Head of caudate nucleus (tissue), 42 donors: ENCODE measurements at regions not wholly inside any gene's neighbourhood (a gene's known extent, or its start where the extent isn't known, plus 50 kb on each side); places are given as distances from the start of the nearest gene placed in this dataset.
"Not testable (repeated sequence)": the region's sequence is repeated elsewhere in the genome, so short reads cannot be mapped to it uniquely, and the experiment has no call there.

ENCODE experiments used
- DNase-seq, 42 donors: peaks; one replicate each; pipeline versions ENCODE4 v3.0.0 to v3.0.0-alpha.2; 2020 to 2021; ENCODE audit warnings: mixed read lengths in 7 of 42
- intact Hi-C: fragments of 100-400 bp; cut with DNase I; formaldehyde crosslinking; loops from one replicate; pipeline ENCODE4 v1.15.0; 2022

DNA sequence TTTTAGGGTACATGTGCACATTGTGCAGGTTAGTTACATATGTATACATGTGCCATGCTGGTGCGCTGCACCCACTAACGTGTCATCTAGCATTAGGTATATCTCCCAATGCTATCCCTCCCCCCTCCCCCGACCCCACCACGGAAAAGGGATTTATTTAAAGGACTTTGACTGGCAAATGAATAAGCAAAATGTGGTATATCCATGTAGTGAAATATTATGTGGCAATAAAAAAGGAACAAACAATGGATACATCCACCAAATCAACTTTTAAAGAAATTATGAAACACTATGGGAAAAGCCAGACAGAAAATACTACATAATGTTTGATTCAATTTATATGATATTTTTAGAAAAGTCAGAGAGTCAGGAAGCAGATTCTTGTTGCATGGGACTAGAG is 156.5 kb downstream of the TTC8 start:
- intact Hi-C loops, DNase-seq: not testable (repeated sequence)

DNA sequence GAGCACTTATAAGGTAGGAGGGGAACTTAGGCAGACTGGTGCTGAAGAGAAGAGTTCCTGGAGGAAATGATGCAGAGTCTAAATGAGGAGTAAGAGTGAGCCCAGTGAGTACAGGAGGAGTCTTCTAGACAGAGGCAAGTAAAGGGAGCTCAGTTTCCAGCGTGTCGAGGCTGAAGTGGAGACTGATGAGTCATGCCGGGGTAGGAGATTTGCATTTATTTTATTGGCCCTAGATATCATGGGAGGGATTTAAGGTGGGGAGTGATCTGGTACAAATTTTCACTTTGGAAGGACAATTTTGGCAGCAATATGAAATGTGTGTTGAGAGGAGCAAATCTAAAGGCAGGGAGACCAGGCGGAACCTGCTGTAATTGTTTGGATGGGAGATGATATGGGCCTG is 157.5 kb downstream of the TTC8 start:
- intact Hi-C loops, result no loop called here

DNA sequence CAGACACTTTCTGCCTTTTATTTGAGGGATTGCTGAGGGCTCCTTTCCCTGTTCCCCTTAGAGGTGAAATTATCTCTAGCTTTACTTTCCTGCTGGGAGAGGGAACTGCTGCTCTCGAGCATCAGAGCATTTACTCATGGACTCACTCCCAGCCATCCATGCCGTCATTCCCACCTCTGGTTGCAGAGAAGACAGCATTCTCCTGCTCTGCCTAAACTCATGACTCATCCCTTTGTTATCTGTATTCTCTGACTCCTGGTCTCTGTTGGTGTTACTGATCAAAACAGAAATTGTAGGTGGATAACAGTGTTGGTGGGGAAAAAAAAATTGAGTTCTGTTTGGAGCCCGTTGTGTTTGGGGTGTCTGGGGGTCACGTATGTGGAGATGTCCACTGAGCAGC is 159.3 kb downstream of the TTC8 start:
- intact Hi-C loops, result no loop called here
- DNase-seq, result peak in 15 of 42 donors; percentile 2 to 61 (median 22)

More for the DNA sequence above, 157.5 kb downstream of the TTC8 start:
- DNase-seq, result no peak

DNA sequence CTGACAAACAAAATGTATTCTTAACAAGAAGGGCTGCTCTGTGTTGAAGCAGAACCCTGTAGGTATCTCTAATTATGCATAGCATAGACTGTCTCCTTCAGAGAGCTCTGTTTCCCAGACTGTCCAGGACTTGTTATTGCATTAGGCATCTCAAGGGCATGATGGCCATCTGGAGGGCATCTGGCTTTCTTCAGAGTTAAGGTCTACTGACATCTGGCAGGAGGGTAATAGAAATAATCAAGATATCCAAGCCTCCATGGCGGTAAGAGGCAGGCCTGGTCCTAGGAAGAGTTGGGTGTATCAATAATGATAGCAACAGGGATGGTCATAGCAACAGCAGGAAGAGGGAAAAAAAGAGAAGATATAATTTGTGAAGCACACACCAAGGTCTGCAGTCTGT is 161.2 kb downstream of the TTC8 start:
- DNase-seq, result no peak
- intact Hi-C loops, result no loop called here

DNA sequence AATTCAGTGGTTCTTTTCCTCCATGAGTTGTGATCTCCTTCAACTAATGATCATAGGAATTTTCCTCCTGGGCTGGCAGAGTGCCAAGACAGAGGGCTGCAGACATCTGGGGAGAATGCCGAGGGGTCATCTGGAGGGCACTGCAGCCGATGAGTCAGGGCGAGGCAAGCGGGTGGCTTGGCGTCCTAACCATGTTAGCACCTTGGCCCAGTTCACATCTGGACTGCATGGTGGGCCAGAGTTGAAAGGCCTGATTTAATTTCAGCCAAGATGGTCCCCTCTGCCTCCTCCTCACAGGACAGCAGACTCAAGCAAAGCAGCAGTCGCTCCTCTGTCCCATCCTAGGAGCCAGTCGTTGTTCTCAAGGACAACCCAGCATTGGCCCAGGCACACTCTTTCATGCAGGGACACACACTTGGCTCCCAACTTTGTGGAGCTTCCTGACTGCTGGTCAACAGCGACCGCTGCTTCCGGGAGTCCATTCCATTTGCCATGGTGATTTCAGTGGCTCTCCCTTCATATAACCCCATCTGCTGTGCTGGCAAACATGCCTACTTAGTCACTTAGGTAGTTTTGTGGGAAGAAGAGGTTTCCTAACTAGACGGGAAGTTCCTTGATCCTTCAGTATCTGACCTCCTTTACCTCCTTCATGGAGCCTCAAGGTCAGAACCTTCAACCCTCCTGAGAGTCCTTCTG is 161.8 kb downstream of the TTC8 start:
- intact Hi-C loops, result no loop called here
- no peak for DNase-seq

DNA sequence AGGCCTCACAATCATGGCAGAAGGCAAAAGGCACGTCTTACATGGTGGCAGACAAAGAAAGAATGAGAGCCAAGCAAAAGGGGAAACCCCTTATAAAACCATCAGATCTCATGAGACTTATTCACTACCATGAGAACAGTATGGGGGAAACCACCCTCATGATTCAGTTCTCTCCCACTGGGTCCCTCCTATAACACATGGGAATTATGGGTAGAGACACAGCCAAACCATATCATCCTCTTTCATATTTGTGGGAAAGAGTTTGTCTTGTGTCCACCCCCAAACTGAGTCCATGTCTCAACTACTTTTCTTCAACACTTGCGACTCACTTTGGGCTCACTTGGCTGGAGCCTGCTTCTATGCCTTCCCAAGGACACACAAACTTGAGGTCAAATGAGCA is 162.5 kb downstream of the TTC8 start:
- intact Hi-C loops, DNase-seq: not testable (repeated sequence)

DNA sequence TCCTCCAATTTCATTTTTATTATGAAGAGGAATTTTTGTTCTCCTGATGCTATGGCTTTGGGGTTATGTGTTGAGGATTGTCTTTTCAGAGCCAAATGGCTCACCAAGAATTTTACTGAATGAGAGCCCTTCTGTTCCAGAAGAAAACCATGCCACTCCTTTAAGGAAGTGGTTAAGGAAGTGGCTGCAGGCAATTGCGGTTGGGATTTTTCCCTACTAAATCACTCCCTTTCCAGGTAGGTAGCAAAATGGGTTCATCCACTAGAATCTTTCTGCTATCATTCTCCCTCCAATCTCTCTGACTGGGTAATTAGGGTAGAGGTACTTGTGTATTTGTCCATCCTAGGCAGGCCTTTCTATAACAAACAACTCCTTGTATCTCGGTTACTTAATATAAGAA is 163.1 kb downstream of the TTC8 start:
- no peak for DNase-seq
- intact Hi-C loops, result no loop called here

DNA sequence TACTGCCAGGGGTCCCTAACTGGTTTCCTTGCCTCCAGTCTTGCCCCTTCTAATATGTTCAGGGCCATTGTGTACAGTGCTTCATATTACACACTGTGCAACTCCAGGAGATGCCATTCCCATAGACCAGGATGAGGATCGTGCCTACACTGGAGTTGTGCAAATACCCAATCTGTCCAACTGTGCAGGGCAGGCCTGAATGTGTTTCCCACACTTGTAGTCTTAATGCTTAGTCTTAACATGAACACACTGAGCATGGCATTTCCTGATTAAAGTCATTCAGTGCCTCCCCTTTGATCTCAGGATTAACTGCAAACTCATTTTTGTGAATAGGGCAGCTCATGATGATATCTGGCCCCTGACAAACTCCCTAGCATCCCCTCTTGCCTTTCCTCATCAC is 165.5 kb downstream of the TTC8 start:
- DNase-seq, result no peak
- intact Hi-C loops, result no loop called here

DNA sequence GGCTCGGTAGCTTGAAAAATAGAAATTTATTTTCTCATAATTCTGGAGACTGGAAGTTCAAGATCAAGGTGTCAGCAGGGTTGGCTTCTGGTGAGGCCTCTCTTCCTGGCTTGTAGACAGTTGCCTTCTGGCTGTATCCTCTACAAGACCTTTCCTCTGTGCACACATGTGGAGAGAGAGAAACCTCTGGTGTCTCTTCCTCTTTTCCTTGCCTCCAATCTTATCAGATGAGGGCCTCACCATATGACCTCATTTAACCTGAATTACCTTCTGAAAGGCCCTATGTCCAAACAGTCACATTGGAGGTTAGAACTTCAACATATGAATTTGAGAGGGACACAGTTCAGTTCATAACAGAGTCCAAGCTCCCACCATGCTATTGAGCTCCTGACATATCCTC is 166.4 kb downstream of the TTC8 start:
- intact Hi-C loops, result no loop called here
- no peak for DNase-seq

DNA sequence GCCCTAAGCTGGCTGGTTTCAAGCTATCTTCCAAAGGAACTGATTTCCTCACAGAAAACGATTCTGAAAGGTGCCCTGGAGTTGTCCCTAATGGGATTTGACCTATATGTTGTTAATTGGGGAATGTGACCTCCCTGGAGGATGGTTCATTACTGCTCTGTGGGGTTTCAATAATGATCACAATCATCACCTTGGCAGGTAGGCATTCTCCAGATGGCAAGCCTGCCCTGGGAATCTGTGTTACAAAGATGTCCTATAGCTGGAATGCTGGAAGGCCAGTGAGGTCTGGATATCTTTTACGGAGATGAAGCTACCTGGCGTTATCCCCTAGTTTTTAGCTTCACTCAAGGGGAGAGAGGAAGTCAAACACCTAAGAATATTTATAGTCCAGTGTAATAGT is 167.6 kb downstream of the TTC8 start:
- intact Hi-C loops, result no loop called here
- DNase-seq, result no peak

DNA sequence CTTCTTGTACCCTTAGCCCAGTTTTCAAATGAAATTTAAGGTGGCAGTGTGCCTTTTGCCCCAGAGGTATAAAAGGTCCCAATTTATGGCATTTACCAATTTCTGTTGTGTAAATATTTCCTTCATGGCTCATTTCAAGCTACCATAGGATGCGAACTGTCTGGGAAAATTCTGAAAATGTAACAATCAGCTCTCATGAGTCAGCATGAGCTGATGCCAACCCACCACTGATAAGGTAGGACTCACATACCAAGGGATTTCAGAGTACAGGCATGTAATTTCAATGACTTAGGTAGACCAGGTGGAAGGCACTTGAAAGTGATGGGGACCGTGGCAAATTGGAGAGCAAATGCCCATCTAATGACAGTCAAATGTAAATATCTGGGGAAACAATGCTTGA is 169.5 kb downstream of the TTC8 start:
- DNase-seq, result no peak
- intact Hi-C loops, result no loop called here

DNA sequence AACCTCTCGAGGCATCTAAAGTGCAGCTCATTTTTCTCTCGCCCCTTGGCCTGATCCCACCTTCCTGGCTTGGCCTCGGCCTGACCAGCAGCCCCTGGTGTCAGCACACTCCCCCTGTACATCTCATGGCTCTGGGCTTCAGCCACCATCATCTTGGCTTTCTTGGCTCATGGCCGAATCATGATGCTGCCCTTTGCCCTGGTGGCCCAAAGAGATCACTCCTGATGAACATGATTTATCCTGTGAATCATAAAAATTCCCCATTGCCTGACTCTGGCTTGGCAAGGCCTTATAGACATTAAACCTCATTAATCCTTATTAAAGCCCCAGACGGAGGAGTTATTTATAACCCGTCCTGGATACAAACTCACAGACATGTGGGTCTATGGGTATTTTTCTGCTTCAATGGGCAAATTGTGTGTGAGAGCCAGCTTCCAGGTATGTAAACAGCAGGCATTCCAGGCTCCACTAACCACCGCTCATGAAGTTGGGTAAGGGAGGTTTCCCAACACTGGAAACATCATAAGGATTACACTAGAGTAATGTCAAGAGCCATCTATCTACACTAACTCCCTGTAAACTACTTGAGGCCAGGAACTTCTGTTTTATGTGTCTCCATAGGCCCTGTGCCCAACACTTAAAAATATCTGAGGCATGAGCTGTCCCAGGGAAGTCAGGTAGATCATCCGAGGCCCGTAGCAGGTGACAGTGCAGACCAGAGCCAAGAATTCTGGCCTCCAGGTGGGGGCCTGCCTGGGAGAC is 171.2 kb downstream of the TTC8 start:
- no peak for DNase-seq
- intact Hi-C loops, result no loop called here

DNA sequence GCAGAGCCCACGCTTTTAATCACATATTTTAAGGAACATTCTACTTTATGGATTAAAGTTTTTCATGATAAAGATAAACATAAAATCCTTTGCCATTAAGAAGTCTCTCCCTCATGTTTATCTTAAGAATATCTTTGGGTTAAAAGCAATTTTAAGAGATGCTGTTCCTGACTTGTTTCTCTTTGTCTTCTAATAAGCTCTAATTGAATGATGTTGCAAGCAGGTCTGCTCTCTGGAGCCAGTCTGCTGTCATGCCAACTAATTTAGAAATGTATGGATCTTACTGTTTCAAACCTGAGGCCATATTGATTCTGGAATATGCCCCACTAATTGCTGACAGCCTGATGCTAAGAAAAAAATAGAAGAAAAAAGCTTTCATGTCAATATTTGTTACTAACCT is 173.6 kb downstream of the TTC8 start:
- intact Hi-C loops, result no loop called here
- no peak for DNase-seq

DNA sequence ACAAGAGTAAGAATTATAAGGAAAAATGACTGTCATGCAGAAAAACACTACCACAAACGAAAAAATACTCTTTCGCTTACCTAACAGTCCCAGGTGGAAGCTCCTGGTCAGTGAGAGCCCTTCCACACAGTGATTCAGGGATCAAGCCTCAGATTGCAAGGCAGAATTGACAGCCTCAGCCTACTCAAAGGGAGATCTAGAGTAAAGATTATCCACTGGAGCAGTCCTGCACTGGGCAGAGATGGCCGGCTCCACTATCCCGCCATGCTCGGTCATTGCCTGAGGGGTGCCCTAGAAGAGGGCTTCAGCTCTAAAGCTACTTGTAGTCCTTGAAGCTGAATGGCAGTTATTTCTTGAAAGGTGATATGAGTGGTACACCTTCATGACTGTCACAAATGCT is 174.7 kb downstream of the TTC8 start:
- DNase-seq, result no peak
- intact Hi-C loops, result no loop called here

DNA sequence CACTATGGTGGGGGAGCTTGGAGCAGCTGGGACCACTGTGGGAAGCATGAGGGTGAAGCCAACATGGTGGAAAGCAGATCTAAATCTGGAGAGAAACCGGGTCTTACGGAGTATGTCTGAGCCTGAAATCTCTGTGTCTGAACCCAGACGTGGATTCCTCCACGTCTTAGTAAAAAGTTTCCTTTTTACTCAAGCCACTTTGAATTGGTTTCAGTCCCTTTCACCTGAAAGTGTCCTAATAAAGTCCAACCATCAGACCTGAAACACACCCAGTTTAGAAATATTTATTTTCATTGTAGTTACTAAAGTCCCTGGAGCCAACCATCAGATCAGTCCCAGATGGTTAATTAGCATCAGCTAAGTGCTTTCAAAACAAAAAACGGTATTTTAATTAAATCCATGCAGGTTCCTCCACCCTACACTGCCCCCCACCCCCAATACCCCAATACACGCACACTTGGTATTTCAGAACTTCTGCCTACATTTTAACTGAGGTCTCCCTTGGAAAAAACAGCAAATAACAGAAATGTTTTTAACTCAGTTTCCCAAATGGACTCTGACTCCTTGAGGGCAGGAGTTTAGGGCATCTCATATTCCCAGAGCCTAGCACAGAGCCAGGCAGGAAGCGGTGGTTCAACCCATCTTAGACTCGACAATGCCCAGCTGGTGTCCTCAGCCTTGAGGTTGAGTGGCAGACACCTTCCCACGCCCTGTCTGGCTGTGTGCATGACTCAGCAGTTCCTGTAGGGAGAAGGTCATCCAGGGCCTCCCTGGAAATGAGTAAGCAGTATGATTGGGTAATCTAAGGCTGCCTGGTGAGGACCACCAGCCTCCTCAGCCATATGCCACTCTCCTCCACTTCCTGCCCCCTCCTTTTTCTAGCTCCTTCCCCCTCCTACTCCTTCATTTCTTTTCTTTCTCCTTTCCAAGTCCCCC is 175.8 kb downstream of the TTC8 start:
- intact Hi-C loops, result no loop called here
- peak in 2 of 42 donors; percentile 19 to 39 for DNase-seq

DNA sequence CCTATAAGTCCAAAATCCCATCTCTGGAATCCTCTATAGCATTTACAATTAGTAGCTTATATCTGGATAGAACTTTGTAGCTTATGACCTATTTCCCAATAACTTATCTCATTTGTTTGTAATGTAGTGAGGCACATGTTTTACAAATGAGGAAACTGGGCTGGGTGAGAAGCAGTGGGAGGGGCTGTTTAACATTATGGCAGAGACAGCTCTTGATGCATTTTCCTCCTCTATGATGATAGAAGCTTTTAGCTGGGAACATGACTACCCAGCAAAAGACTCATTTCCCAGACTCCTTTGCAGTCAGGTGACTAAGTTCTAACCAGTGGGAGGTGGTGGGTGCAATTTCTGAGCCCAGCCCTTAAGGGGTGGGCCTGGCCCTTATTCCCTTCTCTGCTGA is 179.7 kb downstream of the TTC8 start:
- intact Hi-C loops, result no loop called here

DNA sequence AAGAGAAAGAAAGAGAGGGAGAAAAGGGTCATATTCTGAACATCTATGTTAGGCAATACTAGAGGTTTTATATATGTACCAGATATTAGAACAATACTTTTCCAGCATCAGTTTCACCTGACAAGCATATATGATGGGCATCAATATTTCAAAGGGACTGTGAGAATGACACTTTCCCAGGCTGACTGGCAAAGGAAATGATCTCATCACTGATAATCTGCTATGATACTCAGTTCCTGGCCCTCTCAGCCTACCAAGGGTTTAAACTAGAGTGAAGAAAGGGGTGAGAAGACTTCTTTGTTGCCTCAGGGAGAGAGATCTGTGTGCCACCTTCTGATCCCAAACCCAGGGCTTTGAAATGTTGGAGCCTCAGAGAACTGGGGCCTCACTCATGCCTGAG is 183.5 kb downstream of the TTC8 start:
- no peak for DNase-seq
- intact Hi-C loops, result no loop called here

More for the DNA sequence above, 179.7 kb downstream of the TTC8 start:
- DNase-seq, result no peak

DNA sequence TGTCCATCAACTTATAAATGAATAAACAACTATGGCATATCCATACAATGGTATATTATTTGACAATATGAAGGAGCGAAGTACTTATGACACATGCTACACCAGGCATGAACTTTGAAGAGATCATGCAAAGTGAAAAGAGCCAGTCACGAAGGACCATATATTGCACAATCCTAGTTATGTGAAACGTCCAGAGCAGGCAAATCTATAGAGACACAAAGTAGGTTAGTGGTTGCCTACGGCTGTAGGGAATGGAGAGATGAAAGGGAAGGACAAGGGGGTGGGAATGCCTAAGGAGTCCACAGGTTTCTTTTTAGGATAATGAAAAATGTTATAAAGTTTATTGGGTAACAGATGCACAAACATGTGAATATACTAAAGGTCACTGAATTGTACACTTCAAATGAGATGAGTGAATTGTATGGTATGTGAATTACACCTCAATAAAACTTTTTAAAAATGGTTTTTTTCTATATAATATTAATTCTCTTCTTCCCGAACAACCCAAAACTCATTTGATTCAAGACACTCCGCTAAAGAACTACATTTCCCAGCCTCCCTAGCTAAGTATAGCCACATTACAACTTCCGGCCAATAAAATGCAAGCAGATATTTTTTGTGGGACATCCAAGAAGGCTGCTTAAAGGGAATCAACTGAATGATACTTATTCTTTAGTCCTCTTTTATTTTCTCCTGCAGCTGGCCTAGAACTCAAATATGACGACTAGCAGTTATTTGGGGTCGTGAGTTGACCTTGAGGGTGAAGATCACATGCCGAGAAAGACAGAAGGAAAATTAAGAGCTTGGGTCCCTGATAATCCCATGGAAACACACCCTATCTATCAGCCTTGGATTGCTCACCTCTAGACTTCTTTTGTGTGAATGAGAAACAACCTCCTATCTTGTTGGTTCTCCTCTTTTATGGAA is 187.2 kb downstream of the TTC8 start:
- intact Hi-C loops, result no loop called here
- DNase-seq, result no peak
